HG02870 (cell line): ENCODE measurements at regions not wholly inside any gene's neighbourhood (a gene's known extent, or its start where the extent isn't known, plus 50 kb on each side); places are given as distances from the start of the nearest gene placed in this dataset.

Experiments
- ATAC-seq: cut with Tn5 transposase; IDR thresholded peaks from one replicate; pipeline ENCODE4 v1.9.1; 2021; ENCODE audit warnings: mild to moderate bottlenecking, moderate library complexity; ENCODE audit not compliant: unreplicated experiment

DNA sequence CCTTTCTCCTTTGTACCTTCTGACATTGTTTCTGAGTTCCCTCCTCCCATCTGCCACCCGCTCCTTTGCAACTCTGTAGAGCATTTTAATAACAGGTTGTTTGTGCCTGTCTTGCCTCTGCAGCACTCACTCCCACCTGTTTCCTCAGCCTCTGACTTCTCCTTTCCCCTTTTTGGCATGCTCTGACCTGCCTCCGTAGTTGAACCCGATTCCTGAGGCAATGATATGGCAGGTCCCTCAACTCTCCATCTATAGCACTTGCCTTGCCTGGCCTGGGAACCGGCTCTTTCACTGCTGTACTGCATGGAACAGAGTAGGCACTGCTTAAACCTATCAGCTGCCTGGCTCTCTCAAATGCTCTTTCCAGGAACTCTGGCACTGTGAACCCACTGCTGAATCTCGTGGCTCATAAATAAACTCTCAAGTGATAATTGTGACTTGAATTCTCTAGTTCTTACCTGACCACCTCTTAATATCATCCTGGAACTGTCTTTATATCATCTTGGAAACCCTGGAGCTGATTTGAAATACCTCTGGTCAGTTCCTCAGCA is 50.3 kb downstream of the UTRN start:
- ATAC-seq: no peak

DNA sequence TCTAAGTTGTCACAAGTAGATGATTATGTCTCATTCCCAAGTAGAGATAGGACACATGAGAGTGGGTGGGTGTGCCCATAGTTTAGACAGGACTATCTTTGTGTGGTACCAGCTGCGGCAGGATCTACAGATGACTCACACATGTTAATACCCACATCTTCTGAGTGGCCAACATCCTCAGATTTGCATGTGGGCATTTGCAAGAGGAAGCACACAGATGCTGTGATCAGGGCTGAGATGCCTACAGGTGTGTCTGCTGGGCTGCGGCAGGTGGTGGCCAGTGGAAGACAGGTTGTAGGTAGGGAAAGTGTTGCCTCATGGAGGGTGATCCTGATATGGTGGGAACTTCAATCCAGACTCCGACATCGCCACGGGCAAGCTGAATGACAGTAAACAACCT is 50.8 kb downstream of the UTRN start:
- no peak for ATAC-seq

GRCh38 chr6:144336900-144337299 is 51.8 kb downstream of the UTRN start:
- no peak for ATAC-seq

DNA sequence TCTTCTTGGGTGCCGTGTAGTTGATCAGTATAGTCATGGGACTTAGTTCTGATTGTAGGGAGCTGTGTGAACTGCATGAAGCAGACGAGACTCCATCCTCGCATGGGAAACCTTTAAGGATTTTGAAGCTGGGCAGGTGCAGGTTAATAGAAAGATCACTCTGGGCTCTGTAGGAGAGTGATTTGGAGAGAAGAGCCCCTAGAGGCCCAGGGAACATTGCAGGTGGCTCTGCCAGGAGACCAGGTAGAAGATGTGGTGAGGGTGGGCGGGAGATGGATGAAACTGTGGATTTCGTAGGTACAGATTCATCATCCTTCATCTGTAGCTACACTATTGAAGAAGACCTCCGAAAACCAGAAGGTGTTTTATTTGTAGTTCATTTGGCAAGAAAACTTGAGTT is 53.3 kb downstream of the UTRN start:
- ATAC-seq: no peak

- no peak for ATAC-seq
Measured at GRCh38 chr6:144338951-144339700, 54.0 kb downstream of the UTRN start.

DNA sequence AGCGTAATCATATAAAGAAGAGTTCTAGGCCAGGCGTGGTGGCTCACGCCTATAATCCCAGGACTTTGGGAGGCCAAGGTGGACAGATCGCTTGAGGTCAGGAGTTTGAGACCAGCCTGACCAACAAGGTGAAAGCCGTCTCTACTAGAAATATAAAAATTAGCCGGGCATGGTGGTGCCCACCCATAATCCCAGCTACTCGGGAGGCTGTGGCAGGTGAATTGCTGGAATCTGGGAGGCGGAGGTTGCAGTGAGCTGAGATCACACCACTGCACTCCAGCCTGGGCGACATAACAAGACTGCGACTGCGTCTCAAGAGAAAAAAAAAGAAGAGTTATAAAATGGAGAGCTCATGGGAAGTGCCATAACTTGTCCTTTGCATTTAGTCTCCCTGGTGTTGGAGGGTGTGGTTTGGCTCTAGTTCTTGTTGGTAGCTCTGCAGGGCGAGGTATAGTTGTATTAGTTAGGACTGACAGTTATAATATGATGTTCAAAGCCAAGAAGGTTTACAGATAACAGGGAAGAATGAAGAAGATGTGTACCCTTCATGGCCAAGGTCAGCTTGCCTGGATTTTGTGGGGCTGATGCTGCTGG is 54.8 kb downstream of the UTRN start:
- no peak for ATAC-seq

- no peak for ATAC-seq
Measured at GRCh38 chr6:144340541-144341371, 55.6 kb downstream of the UTRN start.

- no peak for ATAC-seq
Measured at GRCh38 chr6:144341831-144342527, 56.8 kb downstream of the UTRN start.

DNA sequence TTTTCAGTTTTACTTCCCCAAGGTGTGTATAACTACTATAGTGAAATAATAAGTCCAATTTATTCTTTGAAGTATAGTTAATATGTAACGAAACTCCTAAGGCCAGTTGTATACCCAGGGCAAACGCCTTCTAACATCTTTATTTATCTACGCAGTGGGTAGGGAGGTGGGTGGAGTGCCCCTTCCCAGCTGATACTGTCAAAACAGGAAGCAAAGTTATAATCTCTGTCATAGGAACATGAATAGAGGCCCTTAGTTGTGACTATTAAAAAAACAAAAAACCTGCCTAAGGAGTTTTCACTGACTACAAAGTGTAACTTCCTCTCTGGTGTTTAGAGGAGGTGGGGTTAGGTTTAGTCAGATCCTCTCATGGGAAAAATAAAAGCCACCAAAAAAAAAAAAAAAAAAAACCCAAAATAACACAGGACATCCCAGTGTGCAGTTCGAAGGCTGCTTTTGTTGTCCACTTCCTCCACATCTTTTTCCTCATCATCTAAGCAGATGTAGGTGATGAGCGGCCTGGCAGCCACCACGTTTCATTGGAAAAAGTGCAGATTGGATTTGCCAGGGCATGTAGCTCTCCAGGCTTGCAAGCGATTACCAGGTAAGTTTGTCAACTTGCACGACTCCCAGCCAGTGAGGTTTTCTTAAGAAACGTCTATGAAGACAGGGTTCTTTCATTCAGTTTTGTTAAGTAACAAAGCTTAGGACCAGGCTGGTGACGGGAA is 58.7 kb downstream of the UTRN start:
- ATAC-seq: peak; percentile 31

DNA sequence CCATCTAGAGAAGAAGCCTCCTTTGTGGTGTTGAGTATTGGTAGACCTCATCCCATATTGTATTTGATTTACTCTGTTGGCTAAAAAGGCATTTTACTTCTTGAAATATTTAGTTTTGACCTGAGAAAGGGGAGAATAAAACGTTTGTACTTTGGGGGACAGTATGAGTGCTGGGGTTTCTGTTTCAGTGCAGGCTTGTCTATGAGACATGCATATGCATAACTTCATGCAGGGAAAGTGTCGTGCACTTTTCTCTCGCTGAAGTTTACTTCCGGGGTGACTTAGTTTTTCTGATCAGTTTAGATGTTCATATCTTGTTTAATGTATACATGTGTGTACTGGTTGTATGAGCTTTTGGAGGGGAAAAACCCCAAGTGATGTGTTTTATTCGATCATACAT is 59.5 kb downstream of the UTRN start:
- ATAC-seq: peak; percentile 48

DNA sequence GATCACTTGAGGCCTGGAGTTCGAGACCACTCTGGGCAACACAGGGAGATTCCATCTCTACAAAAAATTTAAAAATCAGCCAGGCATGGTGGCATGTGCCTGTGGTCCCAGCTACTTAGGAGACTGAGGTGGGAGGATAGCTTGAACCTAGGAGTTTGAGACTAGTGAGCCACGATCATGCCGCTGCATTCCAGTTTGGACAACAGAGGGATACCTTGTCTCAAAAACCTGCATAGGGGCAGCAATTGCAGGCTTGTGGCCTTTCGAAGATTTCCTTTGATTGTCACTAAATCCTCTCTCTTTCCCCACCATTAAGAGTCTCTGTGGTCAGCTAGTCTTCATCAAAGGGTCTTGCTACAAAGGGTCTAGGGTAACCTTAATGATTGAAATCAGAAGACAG is 60.3 kb downstream of the UTRN start:
- ATAC-seq: no peak

DNA sequence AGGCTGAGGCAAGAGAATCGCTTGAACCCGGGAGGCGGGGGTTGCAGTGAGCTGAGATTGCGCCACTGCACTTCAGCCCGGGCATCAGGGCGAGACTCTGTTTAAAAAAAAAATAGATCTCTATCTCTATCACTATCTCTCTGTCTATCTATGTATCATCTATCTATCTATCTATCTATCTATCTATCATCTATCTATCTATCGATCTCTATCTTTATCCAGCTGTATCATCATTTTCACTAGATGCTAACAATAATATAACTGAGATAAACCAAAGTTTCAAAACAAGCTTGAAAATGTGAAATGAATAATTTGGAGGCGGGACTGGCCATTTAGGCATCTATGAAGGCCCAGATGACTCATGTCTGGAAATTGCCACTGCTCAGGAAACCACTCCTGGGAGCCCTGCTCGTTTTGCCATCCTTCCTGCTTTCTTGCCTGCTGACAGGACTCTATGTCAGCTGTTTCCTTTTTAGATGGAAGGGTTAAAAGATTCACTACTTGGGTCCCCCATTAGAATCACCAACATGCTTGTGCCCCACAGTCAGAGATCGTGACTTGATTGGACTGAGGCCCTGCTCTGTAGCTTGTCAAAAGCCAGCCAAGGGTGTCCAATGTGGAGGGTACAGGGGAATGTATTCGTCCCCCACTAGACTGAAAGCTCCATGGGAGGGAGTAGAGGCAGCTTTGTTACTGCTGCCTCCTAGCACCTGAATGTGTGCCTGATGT is 61.7 kb downstream of the UTRN start:
- ATAC-seq: peak; percentile 33

DNA sequence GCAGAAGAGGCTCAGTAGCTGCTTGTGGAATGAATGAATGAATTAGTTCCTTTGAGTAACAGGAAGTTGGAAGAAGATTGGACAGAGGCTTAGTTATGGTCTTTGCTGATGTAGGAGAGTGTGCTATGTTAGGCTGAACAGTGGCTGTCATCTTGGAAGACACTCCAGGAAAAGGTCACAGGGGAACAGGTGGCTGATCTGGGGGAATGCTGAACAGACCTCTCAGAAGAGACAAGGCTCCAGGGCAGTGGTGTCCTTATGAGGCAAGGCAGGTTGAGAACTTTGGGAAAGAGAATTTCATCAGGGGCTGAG is 62.3 kb downstream of the UTRN start:
- no peak for ATAC-seq

DNA sequence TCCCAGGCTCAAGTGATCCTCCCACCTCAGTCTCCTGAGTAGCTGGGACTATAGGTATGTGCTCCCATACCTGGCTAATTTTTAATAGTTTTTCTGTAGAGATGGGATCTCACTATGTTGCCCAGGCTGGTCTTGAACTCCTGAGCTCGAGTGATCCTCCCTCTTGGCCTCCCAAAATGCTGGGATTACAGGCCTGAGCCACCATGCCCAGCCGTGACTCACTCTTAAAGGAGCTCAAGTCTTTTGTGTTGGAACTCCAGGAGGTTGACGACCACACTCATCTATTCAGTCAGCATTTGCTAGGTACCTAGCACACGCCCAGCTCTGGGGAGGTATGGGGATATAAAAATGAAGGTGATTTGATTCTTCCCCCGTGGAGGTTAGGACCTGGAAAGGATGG is 62.8 kb downstream of the UTRN start:
- ATAC-seq: no peak

GRCh38 chr6:144349690-144350527 is 64.8 kb downstream of the UTRN start:
- ATAC-seq: no peak

- no peak for ATAC-seq
Measured at GRCh38 chr6:144350528-144350880, 65.4 kb downstream of the UTRN start.

DNA sequence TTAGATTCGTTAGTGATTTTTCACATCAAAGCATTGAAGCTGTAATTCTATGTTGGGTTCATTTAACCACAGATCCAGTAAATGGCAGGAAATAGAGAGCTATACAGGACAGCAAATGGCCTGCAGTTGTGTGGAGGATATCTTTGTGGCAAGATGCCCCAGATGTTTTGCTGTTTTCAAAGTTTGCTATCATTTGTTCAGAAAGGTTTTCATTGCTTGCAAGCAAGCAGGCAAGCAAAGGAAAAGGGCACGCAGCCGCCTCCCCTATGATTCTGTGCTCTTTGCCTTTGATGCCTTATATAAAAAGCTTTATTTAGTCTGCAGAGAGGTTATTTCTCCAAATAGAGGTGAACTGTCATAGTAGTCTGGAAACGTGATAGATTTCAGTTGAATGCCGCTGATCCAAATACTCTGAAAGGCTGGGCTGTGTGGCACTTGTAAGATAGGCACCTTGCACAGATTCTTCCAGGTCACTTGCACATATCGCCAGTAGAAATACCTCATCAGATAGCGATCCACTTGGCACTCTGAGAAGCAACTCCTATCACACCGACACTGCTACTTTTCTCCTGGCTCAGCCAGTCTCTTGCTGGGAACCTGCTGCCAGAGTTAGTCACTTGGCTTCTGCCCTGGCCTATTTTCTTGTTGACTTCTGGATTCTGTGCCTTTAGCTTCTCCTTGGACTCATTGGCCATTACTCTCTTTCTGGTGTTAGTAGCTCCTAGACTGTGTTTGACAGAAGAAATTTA is 66.4 kb downstream of the UTRN start:
- no peak for ATAC-seq

- no peak for ATAC-seq
Measured at GRCh38 chr6:144352331-144352730, 67.2 kb downstream of the UTRN start.
